HG03378 (cell line): ENCODE measurements at regions not wholly inside any gene's neighbourhood (a gene's known extent, or its start where the extent isn't known, plus 50 kb on each side); places are given as distances from the start of the nearest gene placed in this dataset.

Source experiments
- ATAC-seq: cut with Tn5 transposase; IDR thresholded peaks from one replicate; pipeline ENCODE4 v1.9.1; 2021; ENCODE audit warnings: mild to moderate bottlenecking, moderate library complexity; ENCODE audit not compliant: unreplicated experiment

DNA sequence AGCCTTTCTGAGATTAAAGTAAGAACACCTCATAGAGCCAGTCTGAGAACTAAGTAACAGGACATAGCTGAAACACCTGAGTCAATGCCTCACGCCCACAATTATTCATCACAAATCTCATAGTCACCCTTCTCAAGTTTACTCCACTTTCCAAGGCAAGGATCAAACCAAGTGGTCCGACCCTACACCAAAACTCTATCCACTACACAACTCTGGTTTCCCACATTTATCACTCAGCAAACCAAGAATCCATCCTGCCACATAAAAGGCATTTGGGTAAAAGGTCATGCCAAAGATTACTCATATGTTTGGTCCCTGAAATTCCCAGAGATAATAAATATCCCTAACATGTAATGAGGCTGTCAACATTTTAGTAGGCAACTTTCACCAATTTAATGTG is 144.1 kb downstream of the RPAP3 start:
- ATAC-seq = no peak

DNA sequence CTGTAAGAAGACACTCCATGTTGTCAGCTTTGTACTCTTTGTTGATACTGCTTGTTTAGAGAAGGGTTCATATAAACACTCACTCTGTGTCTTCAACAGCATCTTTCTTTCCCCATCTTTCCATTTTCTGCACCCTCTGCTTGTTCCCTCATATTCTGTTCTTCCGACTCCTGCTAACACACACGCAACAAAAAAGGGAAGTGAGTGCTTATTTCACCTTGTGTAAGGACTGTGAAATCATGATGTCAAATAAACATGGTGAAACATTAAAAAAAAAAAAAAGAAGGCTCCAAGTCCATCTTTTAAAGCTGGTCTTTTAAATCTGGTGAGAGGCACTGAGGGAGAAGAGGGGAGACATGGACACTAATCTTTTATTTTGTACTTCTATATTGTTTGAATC is 145.4 kb downstream of the RPAP3 start:
- ATAC-seq = no peak

- no peak for ATAC-seq
Observed at GRCh38 chr12:47558625-47559345, 147.0 kb downstream of the RPAP3 start.

GRCh38 chr12:47557386-47557785 is 148.4 kb downstream of the RPAP3 start:
- no peak for ATAC-seq

GRCh38 chr12:47556261-47557030 is 149.4 kb downstream of the RPAP3 start:
- no peak for ATAC-seq

DNA sequence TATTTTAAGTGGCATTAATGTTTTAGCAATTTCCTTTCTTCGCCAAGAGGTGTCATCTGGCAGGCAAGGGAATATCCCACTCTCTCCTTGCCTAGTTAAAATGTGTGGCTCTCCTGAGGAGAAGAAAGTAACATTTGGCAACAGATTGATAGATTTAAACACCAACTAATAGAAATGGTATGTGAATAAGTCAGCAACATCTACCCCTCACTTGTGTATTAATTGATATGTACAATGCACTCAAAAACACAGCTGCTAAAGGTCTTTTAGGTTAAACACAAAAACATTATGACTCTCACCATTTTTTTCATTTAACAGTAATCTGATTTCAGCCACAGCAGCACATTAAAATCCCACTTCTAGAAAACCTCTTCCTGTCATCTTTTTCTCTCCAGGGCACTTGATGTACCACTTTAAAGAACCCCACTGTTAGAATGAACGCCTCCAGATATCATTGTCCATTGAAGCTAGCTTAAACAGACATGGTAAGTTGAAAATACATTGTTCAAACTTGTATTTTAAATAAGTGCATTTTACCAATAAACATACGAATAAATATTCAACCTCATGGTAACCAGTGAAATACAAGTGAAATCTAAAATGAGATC is 151.7 kb downstream of the RPAP3 start:
- no peak for ATAC-seq

DNA sequence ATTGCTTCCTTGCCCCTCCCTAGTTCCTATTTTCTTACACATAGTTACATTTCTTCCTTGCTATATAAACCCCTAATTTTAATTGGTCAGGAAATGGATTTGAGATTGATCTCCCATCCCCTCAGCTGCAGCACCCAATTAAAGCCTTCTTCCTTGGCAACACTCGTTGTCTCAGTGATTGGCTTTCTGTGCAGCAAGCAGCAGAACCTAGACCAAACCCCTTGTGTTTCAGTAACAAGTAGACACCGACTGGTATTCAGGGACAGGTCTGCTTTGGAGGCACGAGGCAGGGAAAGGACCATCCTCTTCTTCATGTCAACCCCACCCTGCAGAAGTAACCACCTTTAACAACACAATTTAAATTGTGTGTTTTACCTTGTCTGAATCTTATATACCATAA is 152.6 kb downstream of the RPAP3 start:
- ATAC-seq = no peak

DNA sequence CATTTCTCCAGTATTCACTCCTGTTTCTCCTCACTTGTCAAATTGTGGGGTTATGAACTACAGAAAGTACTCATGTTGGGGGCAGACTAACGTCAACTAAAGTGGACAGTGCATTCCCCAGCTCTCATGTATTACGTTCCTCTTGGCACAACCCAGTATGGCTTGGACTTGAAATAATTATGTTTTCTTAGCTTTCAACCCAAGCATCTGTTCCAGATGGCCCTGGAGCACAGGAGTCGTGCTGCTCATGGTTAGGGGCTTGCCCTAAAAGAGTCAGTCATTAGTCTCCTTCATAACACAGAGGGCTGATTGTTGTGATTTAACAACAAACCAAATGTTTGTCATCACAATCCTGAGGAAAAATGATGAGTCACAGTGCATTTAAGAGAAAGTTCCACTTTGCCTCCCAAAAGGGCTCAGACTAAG is 154.4 kb downstream of the RPAP3 start:
- no peak for ATAC-seq

DNA sequence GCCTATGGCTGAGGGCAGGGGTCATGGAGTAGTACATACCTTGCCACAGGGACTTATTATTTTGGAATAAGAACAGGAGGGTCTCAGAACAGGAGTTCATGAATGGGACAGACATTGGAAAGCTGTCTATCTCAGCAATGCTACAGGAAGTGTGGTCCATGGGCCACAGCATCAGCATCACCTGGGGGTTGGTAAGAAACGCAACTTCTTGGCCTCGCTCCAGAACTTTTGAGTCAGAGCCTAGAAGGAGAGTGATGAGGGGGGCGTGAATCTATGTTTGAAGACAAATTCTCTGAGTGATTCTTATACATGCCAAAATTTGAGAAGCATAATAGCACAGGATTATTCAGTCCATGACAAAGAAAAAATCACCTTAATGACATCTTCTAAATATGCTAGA is 156.6 kb downstream of the RPAP3 start:
- no peak for ATAC-seq

DNA sequence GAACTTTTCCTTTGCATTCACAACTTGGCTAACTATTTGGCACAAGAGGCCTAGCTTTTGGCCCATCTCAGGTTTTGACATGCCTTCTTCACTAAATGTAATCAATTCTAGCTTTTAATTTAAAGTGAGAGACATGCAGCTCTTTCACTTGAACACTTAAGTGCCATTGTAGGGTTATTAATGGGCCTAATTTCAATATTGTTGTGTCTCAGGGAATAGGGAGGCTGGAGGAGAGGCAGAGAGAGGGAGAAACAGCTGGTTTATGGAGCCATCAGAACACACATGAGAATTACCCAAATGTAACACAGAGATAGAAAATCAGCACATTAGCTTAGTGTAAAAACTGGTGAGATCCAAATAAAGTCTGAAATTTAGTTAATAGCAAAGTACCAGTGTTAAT is 157.4 kb downstream of the RPAP3 start:
- ATAC-seq = no peak

GRCh38 chr12:47547077-47547476 is 158.8 kb downstream of the RPAP3 start:
- ATAC-seq = no peak

DNA sequence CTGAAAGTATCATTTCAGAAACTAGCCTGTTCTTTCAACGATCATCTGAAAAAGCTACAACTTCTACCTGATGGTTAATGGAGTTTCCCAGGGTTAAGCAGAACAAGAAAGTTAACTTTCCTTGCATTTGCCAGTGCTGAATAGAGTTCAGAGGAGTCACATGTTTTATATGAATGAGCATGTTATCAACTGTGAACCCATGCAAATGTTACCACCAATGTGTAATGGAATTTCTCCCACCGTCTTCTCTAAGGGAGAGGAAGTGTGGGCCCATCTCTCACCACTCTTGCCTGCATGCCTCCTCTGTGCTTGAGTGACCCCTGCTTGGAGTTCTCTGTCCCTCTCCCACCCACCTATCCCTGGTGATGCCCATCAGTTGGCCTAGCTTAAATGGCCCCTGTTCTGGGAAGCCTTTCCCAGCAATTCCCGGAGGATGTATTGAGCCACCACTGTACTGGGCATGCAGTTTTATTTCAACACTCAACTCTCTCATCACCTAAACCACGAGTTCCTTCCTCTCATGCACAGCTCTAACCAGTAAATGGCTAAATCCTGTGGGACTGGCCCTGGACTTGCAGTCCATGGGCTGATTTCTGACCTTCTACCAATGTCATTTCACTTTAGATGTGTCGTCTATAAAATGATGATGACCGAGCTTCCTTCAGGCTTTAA is 159.8 kb downstream of the RPAP3 start:
- no peak for ATAC-seq

DNA sequence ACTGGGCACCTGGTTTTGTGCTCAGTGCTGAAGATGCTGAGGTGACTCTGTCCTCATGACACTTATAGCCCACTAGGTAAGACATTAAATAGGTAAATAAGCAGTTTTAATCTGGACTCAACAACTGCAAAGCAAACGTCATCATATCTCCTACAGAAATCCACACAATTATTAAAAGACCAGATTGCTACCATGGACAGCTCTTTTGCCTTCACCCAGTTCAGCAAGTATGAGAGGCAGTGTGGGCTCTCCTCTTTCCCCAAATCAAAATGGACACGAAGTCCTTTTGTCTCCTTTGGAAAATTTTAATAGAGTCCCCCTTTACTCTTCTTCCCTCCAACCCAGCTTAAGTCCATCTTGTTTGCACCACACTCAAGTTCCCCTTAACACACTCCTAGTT is 171.1 kb downstream of the RPAP3 start:
- no peak for ATAC-seq

- no peak for ATAC-seq
Observed at GRCh38 chr12:47530050-47530449, 175.8 kb downstream of the RPAP3 start.

- ATAC-seq = no peak
Observed at GRCh38 chr12:47527816-47528215, 178.0 kb downstream of the RPAP3 start.

GRCh38 chr12:47520029-47520428 is 185.8 kb downstream of the RPAP3 start:
- no peak for ATAC-seq

DNA sequence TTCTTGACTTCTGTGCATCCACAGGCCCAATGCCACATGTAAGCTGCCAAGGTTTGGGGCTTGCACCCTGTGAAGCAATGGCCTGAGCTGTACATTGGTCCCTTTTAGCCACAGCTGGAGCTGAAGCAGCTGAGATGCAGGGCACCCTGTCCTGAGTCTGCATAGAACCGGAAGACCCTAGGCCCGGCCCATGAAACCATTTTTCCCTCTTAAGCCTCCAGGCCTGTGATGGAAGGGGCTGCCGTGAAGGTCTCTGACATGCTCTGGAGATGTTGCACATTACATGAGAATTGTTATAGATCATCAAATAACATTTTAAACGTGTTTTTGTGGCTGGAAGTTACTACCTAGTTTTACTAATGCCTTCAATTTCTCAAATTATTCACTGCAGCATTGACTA is 188.7 kb downstream of the RPAP3 start:
- no peak for ATAC-seq

DNA sequence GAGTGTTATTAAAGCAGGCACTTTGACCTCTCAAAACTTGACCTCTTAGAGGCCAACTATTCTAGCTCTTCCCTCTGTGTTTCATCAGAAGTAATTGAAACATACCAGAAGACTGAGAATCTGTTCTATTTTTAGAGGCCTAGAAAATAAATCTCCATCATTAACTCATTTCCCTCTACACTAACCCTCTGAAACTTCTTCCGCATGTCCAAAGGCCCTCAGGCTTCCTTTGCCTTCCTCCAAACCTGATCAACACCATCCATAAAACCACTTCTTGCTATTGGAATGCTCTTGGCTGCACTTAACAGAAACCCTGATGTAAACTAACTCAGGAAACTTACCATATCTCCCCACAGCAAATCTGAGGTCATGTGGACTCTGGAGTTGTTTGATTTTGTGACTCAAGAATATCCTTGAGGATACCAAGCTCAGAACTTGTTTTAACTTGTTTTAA is 196.4 kb downstream of the RPAP3 start:
- ATAC-seq = no peak

GRCh38 chr12:47507221-47507620 is 198.6 kb downstream of the RPAP3 start:
- ATAC-seq = no peak

DNA sequence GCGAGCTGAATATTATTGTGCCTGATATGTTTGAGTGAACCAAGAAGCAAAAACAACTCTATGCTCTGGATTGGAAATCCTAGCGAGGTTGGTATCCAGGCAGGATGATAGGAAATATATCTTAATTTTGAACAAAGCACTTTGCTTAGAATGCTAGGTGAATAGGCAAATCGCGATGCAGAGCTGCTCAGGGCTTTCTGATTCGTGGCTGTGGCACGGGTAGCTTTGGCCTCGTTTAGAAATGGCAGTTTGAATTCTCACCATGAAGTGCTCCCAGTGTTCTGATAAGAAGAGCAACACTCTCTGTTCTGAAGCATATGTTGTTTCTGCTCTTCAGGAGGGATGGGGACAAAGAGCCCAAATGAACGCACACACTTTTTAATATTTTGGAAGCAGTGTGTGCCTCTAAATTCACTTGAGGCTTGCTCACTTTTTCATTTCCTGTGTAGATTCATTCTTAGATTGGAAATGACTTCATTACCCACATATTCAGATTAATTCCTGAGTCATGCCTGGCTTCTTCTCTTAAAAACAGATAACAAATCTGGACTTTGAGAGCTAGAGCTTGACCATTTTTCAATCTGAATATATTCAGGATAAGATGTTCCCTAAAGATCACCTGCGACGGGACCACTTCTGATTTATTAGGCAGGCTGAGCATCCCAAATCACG is 200.9 kb downstream of the RPAP3 start:
- ATAC-seq = no peak

- no peak for ATAC-seq
Observed at GRCh38 chr12:47493801-47494200, 212.0 kb downstream of the RPAP3 start.
